Esophagus muscularis mucosa (tissue), 4 donors: ENCODE measurements at regions not wholly inside any gene's neighbourhood (a gene's known extent, or its start where the extent isn't known, plus 50 kb on each side); places are given as distances from the start of the nearest gene placed in this dataset.

Experiments
- EP300 ChIP-seq: sonication (generic); formaldehyde crosslinking; IDR thresholded peaks from one replicate; pipeline ENCODE4 v1.6.1; 2017; ENCODE audit warnings: antibody characterized with exemption
- POLR2A ChIP-seq: fragments of 450-650 bp; IDR thresholded peaks from one replicate; pipeline ENCODE4 v1.6.1; 2017; ENCODE audit warnings: antibody characterized with exemption, moderate library complexity, mild to moderate bottlenecking, low read depth
- POLR2AphosphoS5 ChIP-seq, 2 donors: sonication (generic); formaldehyde crosslinking; IDR thresholded peaks; one replicate each; pipeline ENCODE4 v1.6.1; 2017; ENCODE audit warnings: antibody characterized with exemption in 2 of 2
- TF ChIP-seq, protein P1 (sequence below), 3 experiments: fragments of 200-600 bp in 2 of 3; fragments of 450-650 bp in 1 of 3; sonication (generic) in 2 of 3; IDR thresholded peaks; one replicate each; pipeline ENCODE4 v1.5.1; 2017 to 2019; ENCODE audit warnings: antibody characterized with exemption in 3 of 3, mild to moderate bottlenecking in 2 of 3, moderate library complexity in 1 of 3

DNA sequence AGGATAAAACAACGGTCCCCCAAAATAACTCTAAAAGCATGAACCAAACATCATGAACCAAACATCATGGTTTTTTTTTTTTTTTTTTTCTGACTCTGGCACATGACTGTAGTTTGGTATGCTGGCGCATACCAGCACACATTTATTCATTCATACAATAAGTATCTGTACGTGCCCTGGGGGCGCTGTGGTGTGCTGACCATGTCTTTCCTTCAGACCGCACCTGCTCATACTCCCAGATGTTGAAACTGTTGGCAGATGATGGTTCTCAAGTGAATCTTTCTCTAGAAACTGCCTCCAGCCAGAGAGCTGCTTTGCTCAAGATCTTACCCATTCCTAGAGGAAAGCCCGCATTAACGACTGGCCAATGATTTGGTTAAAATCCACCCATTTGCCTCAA is 114.7 kb upstream of the ANKRD30A start:
- TF ChIP-seq POLR2A (no peak), POLR2AphosphoS5 (IDR thresholded peaks at IDR 0.05) (no peak), EP300 (no peak)
- TF ChIP-seq, protein P1, sequence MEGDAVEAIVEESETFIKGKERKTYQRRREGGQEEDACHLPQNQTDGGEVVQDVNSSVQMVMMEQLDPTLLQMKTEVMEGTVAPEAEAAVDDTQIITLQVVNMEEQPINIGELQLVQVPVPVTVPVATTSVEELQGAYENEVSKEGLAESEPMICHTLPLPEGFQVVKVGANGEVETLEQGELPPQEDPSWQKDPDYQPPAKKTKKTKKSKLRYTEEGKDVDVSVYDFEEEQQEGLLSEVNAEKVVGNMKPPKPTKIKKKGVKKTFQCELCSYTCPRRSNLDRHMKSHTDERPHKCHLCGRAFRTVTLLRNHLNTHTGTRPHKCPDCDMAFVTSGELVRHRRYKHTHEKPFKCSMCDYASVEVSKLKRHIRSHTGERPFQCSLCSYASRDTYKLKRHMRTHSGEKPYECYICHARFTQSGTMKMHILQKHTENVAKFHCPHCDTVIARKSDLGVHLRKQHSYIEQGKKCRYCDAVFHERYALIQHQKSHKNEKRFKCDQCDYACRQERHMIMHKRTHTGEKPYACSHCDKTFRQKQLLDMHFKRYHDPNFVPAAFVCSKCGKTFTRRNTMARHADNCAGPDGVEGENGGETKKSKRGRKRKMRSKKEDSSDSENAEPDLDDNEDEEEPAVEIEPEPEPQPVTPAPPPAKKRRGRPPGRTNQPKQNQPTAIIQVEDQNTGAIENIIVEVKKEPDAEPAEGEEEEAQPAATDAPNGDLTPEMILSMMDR (IDR thresholded peaks at IDR 0.05), result no peak
